ENCODE measurements at regions not wholly inside any gene's neighbourhood (a gene's known extent, or its start where the extent isn't known, plus 50 kb on each side); places are given as distances from the start of the nearest gene placed in this dataset.

- CTCF ChIA-PET (ENCODE audit: unreplicated experiment), result no interaction called here
- Histone ChIP-seq H4K20me1 (ENCODE audit: insufficient read depth, low read length) (no peaks in the 10 kb centered on the region), H3K27ac (ENCODE audit: low read depth, low read length, poor library complexity, severe bottlenecking) (no peak overlapping the region), H3K4me3 (ENCODE audit: low read depth, low read length, poor library complexity, severe bottlenecking) (no peak overlapping the region), H3K79me2 (ENCODE audit: insufficient read depth, low read depth, low read length) (no peaks in the 10 kb centered on the region), H3K9me2 (ENCODE audit: insufficient read depth, low read length) (no peaks in the 10 kb centered on the region), H3K4me1 (ENCODE audit: insufficient read depth, low read length, poor library complexity, severe bottlenecking) (no peaks in the 10 kb centered on the region), H3K4me2 (ENCODE audit: low read length) (no peak overlapping the region), H2AFZ (ENCODE audit: low read length) (no peak overlapping the region), H3K9me3 (ENCODE audit: low read length) (peaks cover 4% of the 10 kb centered on the region; the same call in 1 of the 2 replicates), H3K36me3 (ENCODE audit: insufficient read depth, low read length) (no peaks in the 10 kb centered on the region)
- no peak for DNase-seq (ENCODE audit: low spot score)
- BruUV-seq (replicated peaks), result no TSS peak
- TF ChIP-seq CTCF (conservative IDR thresholded peaks at IDR 0.05; ENCODE audit: low read length) (no peak), EZH2phosphoT487 (IDR thresholded peaks at IDR 0.05; ENCODE audit: borderline replicate concordance, low read depth, low read length) (no peak)
- intact Hi-C loops (cut with micrococcal nuclease; ENCODE audit: unreplicated experiment), result no loop called here
- POLR2A ChIA-PET, result interaction anchor here (0.9 kb wide), 1 partner anchor 110 kb away, joined by 3 read pairs; no protein-coding TSS in a partner anchor
Observed at GRCh38 chr11:104645261-104646222, 252.7 kb downstream of the CASP12 start.

- BruUV-seq (replicated peaks), result no TSS peak
- H4K20me1 ChIP-seq (ENCODE audit: insufficient read depth, low read length), result no peaks in the 10 kb centered on the region
- no peaks in the 10 kb centered on the region for H3K4me1 ChIP-seq (ENCODE audit: insufficient read depth, low read length, poor library complexity, severe bottlenecking)
- H3K27ac ChIP-seq (ENCODE audit: low read depth, low read length, poor library complexity, severe bottlenecking), result no peak overlapping the region
- POLR2A ChIA-PET, result interaction anchor here (0.6 kb wide), 1 partner anchor 13 kb away, joined by 3 read pairs; no protein-coding TSS in a partner anchor
- no peak overlapping the region for H2AFZ ChIP-seq (ENCODE audit: low read length)
- CTCF ChIA-PET (ENCODE audit: unreplicated experiment), result no interaction called here
- TF ChIP-seq EZH2phosphoT487 (IDR thresholded peaks at IDR 0.05; ENCODE audit: borderline replicate concordance, low read depth, low read length) (no peak), CTCF (conservative IDR thresholded peaks at IDR 0.05; ENCODE audit: low read length) (no peak)
- H3K9me3 ChIP-seq (ENCODE audit: low read length), result no peaks in the 10 kb centered on the region
- H3K79me2 ChIP-seq (ENCODE audit: insufficient read depth, low read depth, low read length), result no peaks in the 10 kb centered on the region
- no peak overlapping the region for H3K4me2 ChIP-seq (ENCODE audit: low read length)
- no peaks in the 10 kb centered on the region for H3K36me3 ChIP-seq (ENCODE audit: insufficient read depth, low read length)
- H3K9me2 ChIP-seq (ENCODE audit: insufficient read depth, low read length), result no peaks in the 10 kb centered on the region
- intact Hi-C loops (cut with micrococcal nuclease; ENCODE audit: unreplicated experiment), result no loop called here
- no peak overlapping the region for H3K4me3 ChIP-seq (ENCODE audit: low read depth, low read length, poor library complexity, severe bottlenecking)
- DNase-seq (ENCODE audit: low spot score), result no peak
Observed at GRCh38 chr11:104637662-104638170, 260.5 kb downstream of the CASP12 start.

- Histone ChIP-seq H3K4me3 (ENCODE audit: low read depth, low read length, poor library complexity, severe bottlenecking) (no peak overlapping the region), H3K4me1 (ENCODE audit: insufficient read depth, low read length, poor library complexity, severe bottlenecking) (no peaks in the 10 kb centered on the region), H3K27ac (ENCODE audit: low read depth, low read length, poor library complexity, severe bottlenecking) (no peak overlapping the region), H3K36me3 (ENCODE audit: insufficient read depth, low read length) (no peaks in the 10 kb centered on the region), H3K4me2 (ENCODE audit: low read length) (no peak overlapping the region), H3K9me2 (ENCODE audit: insufficient read depth, low read length) (no peaks in the 10 kb centered on the region), H2AFZ (ENCODE audit: low read length) (no peak overlapping the region), H4K20me1 (ENCODE audit: insufficient read depth, low read length) (no peaks in the 10 kb centered on the region), H3K79me2 (ENCODE audit: insufficient read depth, low read depth, low read length) (no peaks in the 10 kb centered on the region), H3K9me3 (ENCODE audit: low read length) (no peaks in the 10 kb centered on the region)
- CTCF ChIA-PET (ENCODE audit: unreplicated experiment), result no interaction called here
- intact Hi-C loops (cut with micrococcal nuclease; ENCODE audit: unreplicated experiment), result no loop called here
- TF ChIP-seq EZH2phosphoT487 (IDR thresholded peaks at IDR 0.05; ENCODE audit: borderline replicate concordance, low read depth, low read length), result no peak
- no peak for TF ChIP-seq CTCF (conservative IDR thresholded peaks at IDR 0.05; ENCODE audit: low read length)
- POLR2A ChIA-PET, result no interaction called here
- DNase-seq (ENCODE audit: low spot score), result no peak
- no TSS peak for BruUV-seq (replicated peaks)
Observed at GRCh38 chr11:104633226-104633625, 265.0 kb downstream of the CASP12 start.
